Glutamatergic neuron (in vitro differentiated cells): ENCODE measurements at regions not wholly inside any gene's neighbourhood (a gene's known extent, or its start where the extent isn't known, plus 50 kb on each side); places are given as distances from the start of the nearest gene placed in this dataset.
"Not testable (repeated sequence)": the region's sequence is repeated elsewhere in the genome, so short reads cannot be mapped to it uniquely, and the experiment has no call there.

Source experiments
- DNase-seq: peaks from one replicate; pipeline ENCODE4 v3.0.0; 2022
- H3K27ac Mint-ChIP-seq: one replicate; pipeline ENCODE4 v1.8.0; 2020; ENCODE audit warnings: mild to moderate bottlenecking, mixed read lengths, inconsistent platforms; ENCODE audit not compliant: unreplicated experiment
- H3K27me3 Mint-ChIP-seq: one replicate; pipeline ENCODE4 v1.8.0; 2020; ENCODE audit warnings: mild to moderate bottlenecking, moderate library complexity, mixed read lengths, inconsistent platforms; ENCODE audit not compliant: unreplicated experiment
- H3K36me3 Mint-ChIP-seq: one replicate; pipeline ENCODE4 v1.8.0; 2020; ENCODE audit warnings: mild to moderate bottlenecking, mixed read lengths, inconsistent platforms; ENCODE audit not compliant: unreplicated experiment
- H3K4me1 Mint-ChIP-seq: one replicate; pipeline ENCODE4 v1.8.0; 2020; ENCODE audit warnings: mild to moderate bottlenecking, low read depth, mixed read lengths, inconsistent platforms; ENCODE audit not compliant: unreplicated experiment
- H3K4me3 Mint-ChIP-seq: one replicate; pipeline ENCODE4 v1.8.0; 2020; ENCODE audit warnings: mild to moderate bottlenecking, mixed read lengths, inconsistent platforms; ENCODE audit not compliant: unreplicated experiment
- H3K9me3 Mint-ChIP-seq: one replicate; pipeline ENCODE4 v1.8.0; 2020; ENCODE audit warnings: mild to moderate bottlenecking, moderate library complexity, mixed read lengths, inconsistent platforms; ENCODE audit not compliant: unreplicated experiment
- TF ChIP-seq, protein P1 (sequence below): fragments of 200-600 bp; sonication (generic); IDR thresholded peaks from one replicate; pipeline ENCODE4 v1.5.0; 2021; ENCODE audit not compliant: partially characterized antibody, unreplicated experiment

DNA sequence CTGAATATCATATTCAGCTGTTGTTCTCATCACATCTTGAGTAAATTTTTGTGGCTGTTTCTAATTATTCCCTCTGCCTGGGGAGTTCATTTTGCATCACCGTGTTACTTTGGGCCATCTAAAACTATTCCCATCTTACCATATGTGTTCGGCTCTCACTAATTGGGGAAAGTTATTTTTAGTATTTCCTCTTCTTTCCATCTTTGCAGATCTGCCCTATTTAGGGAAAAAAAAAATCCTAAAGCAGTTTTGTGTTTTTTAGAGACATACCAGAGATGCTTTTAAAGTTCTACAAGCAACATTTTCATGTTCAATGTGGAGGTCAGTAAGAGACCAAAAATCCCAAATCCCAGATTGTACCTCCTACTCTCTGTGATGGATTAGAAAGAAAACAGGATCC is 111.3 kb upstream of the NDUFV2 start:
- H3K27me3 Mint-ChIP-seq: no peaks in the 10 kb centered on the region
- H3K27ac Mint-ChIP-seq: peak overlapping the region; percentile 53
- no peaks in the 10 kb centered on the region for H3K36me3 Mint-ChIP-seq
- TF ChIP-seq, protein P1, sequence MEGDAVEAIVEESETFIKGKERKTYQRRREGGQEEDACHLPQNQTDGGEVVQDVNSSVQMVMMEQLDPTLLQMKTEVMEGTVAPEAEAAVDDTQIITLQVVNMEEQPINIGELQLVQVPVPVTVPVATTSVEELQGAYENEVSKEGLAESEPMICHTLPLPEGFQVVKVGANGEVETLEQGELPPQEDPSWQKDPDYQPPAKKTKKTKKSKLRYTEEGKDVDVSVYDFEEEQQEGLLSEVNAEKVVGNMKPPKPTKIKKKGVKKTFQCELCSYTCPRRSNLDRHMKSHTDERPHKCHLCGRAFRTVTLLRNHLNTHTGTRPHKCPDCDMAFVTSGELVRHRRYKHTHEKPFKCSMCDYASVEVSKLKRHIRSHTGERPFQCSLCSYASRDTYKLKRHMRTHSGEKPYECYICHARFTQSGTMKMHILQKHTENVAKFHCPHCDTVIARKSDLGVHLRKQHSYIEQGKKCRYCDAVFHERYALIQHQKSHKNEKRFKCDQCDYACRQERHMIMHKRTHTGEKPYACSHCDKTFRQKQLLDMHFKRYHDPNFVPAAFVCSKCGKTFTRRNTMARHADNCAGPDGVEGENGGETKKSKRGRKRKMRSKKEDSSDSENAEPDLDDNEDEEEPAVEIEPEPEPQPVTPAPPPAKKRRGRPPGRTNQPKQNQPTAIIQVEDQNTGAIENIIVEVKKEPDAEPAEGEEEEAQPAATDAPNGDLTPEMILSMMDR: no peak
- DNase-seq: no peak
- H3K4me3 Mint-ChIP-seq: no peak overlapping the region
- H3K9me3 Mint-ChIP-seq: peaks cover 2% of the 10 kb centered on the region
- peaks cover 9% of the 10 kb centered on the region for H3K4me1 Mint-ChIP-seq

DNA sequence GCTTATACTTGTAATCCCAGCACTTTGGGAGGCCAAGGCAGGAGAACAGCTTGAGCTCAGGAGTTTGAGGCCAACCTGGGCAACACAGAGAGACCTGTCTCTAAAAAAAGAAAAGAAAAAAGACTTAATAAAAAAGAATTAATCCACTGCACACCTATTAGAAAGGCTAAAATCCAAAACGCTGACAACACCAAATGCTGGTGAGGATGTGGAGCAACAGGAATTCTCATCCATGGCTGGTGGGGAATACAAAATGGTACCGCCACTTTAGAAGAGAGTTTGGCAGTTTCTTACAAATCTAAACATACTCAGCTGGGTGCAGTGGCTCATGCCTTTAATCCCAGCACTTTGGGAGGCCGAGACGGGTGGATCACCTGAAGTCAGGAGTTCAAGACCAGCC is 110.0 kb upstream of the NDUFV2 start:
- not testable (repeated sequence) for H3K27me3 Mint-ChIP-seq, DNase-seq, H3K9me3 Mint-ChIP-seq, H3K4me3 Mint-ChIP-seq, H3K27ac Mint-ChIP-seq, H3K36me3 Mint-ChIP-seq, H3K4me1 Mint-ChIP-seq

DNA sequence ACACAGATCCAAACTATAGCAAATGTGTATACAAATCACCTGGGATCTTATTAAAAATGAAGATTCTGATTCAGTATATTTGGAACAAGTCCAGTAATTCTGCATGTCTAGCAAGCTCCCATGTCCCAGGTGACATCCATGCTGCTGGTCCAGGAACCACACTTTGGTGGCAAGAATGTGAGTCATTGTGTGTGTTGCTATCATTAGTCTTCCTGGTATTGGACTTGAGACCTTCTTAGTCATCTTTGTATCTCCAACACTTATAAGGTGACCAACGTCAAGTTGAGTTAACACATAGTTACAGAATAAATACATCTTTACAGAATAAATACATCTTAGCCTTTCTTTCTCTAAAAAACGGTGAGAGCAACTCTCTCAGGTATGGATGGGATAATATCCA is 107.9 kb upstream of the NDUFV2 start:
- Mint-ChIP-seq H3K4me3 (no peak overlapping the region), H3K9me3 (peaks cover 2% of the 10 kb centered on the region), H3K27me3 (no peaks in the 10 kb centered on the region)

DNA sequence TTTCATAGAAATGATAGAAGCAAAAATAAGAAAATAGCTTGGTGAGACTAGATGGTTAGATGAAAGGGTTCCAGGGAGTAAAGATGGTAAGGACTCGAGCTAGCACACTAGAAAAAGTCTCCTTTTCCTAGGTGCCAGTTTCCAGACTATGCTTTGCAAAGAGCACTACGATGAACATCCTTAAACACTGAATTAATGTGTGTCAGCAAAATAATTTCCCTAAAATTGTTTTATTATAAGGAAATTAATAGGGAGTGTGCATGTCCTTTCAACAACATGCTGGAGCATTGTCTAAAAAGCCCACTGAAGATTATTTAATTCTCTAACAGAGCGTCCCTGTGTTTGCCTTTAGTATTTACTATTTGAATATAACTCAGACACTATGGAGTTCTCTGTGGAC is 107.4 kb upstream of the NDUFV2 start:
- peaks cover 23% of the 10 kb centered on the region for H3K4me1 Mint-ChIP-seq
- H3K4me3 Mint-ChIP-seq: no peak overlapping the region
- H3K9me3 Mint-ChIP-seq: no peaks in the 10 kb centered on the region
- TF ChIP-seq, protein P1: no peak
- no peak overlapping the region for H3K27ac Mint-ChIP-seq
- no peaks in the 10 kb centered on the region for H3K36me3 Mint-ChIP-seq
- no peak for DNase-seq
- no peaks in the 10 kb centered on the region for H3K27me3 Mint-ChIP-seq

More for the DNA sequence above, 107.9 kb upstream of the NDUFV2 start:
- peaks cover 20% of the 10 kb centered on the region for H3K4me1 Mint-ChIP-seq
- no peak overlapping the region for H3K27ac Mint-ChIP-seq
- no peak for DNase-seq
- H3K36me3 Mint-ChIP-seq: no peaks in the 10 kb centered on the region
- TF ChIP-seq, protein P1: no peak

DNA sequence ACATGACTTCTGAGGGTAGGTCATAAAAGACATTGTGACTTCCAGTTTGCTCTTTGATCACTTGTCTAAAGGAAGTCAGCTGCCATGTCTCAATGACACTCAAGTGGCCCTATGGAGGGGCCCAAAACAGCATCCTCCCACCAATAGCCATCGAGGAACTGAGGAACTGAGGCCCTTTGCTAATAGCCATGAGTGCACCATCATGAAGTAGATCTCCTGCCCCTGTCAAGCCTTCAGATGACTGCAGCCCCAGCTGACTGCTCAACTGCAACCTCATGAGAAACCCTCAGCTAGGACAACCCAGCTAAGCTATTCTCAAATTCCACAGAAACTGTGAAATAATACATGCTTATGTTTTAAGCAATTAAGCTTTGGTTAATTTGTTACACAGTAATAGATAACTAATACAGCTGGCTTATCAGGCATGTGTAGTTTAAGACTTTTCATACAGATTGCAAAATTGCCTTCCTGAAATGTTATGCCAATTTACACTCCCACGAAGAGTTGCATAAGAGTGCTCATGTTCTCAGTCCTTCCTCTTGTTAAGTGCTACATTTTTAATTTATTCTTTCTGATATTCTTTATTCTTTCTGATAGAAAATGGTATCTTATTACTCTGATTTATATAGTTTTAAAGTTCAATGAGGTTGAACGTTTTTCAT is 105.6 kb upstream of the NDUFV2 start:
- Mint-ChIP-seq H3K9me3 (no peaks in the 10 kb centered on the region), H3K27me3 (no peaks in the 10 kb centered on the region), H3K36me3 (no peaks in the 10 kb centered on the region), H3K4me1 (peaks cover 28% of the 10 kb centered on the region), H3K27ac (no peak overlapping the region), H3K4me3 (no peak overlapping the region)
- TF ChIP-seq, protein P1: no peak
- no peak for DNase-seq
